ENCODE measurements at regions not wholly inside any gene's neighbourhood (a gene's known extent, or its start where the extent isn't known, plus 50 kb on each side); places are given as distances from the start of the nearest gene placed in this dataset.

- TF ChIP-seq CTCF (IDR thresholded peaks at IDR 0.05; ENCODE audit: low read depth, low read length): no peak
- Histone ChIP-seq H3K9me3 (no peaks in the 10 kb centered on the region), H3K27me3 (no peaks in the 10 kb centered on the region), H3K4me3 (ENCODE audit: low read depth, low read length) (no peak overlapping the region), H3K36me3 (no peaks in the 10 kb centered on the region), H3K4me1 (peaks cover 32% of the 10 kb centered on the region)
- DNase-seq: no peak
These were observed 85.8 kb downstream of the CXXC4 start for GRCh38 chr4:104408878-104409277.

GRCh38 chr4:104404361-104404760 is 90.3 kb downstream of the CXXC4 start:
- Histone ChIP-seq H3K9me3 (no peaks in the 10 kb centered on the region), H3K4me3 (ENCODE audit: low read depth, low read length) (no peak overlapping the region), H3K36me3 (no peaks in the 10 kb centered on the region), H3K27me3 (no peaks in the 10 kb centered on the region), H3K4me1 (peaks cover 9% of the 10 kb centered on the region)
- no peak for DNase-seq
- TF ChIP-seq CTCF (IDR thresholded peaks at IDR 0.05; ENCODE audit: low read depth, low read length): no peak

- H3K27me3 ChIP-seq: no peaks in the 10 kb centered on the region
- peak; percentile 39 for DNase-seq
These were observed 99.5 kb downstream of the CXXC4 start for GRCh38 chr4:104395168-104395614.

GRCh38 chr4:104394406-104395167 is 100.1 kb downstream of the CXXC4 start:
- DNase-seq: peak; percentile 55
- H3K4me1 ChIP-seq: peaks cover 6% of the 10 kb centered on the region
- H3K27me3 ChIP-seq: no peaks in the 10 kb centered on the region
- TF ChIP-seq CTCF (IDR thresholded peaks at IDR 0.05; ENCODE audit: low read depth, low read length): no peak
- H3K36me3 ChIP-seq: no peaks in the 10 kb centered on the region
- no peaks in the 10 kb centered on the region for H3K9me3 ChIP-seq
- H3K4me3 ChIP-seq (ENCODE audit: low read depth, low read length): peak overlapping the region; percentile 58

More at GRCh38 chr4:104395168-104395614, 99.5 kb downstream of the CXXC4 start:
- peaks cover 6% of the 10 kb centered on the region for H3K4me1 ChIP-seq
- H3K9me3 ChIP-seq: no peaks in the 10 kb centered on the region
- 0 out of 2 replicates have a peak, but pooled peaks have one; percentile 6 for TF ChIP-seq CTCF (IDR thresholded peaks at IDR 0.05; ENCODE audit: low read depth, low read length)
- no peaks in the 10 kb centered on the region for H3K36me3 ChIP-seq
- H3K4me3 ChIP-seq (ENCODE audit: low read depth, low read length): peak overlapping the region; percentile 58

- DNase-seq: no peak
- no peaks in the 10 kb centered on the region for H3K27me3 ChIP-seq
- H3K4me3 ChIP-seq (ENCODE audit: low read depth, low read length): peak overlapping the region; percentile 58
- TF ChIP-seq CTCF (IDR thresholded peaks at IDR 0.05; ENCODE audit: low read depth, low read length): no peak
- H3K4me1 ChIP-seq: peaks cover 6% of the 10 kb centered on the region
- no peaks in the 10 kb centered on the region for H3K36me3 ChIP-seq
- no peaks in the 10 kb centered on the region for H3K9me3 ChIP-seq
These were observed 100.9 kb downstream of the CXXC4 start for GRCh38 chr4:104393655-104394324.

GRCh38 chr4:104385713-104386112 is 109.0 kb downstream of the CXXC4 start:
- TF ChIP-seq CTCF (IDR thresholded peaks at IDR 0.05; ENCODE audit: low read depth, low read length): no peak
- Histone ChIP-seq H3K4me1 (no peaks in the 10 kb centered on the region), H3K36me3 (no peaks in the 10 kb centered on the region), H3K4me3 (ENCODE audit: low read depth, low read length) (no peak overlapping the region), H3K27me3 (no peaks in the 10 kb centered on the region), H3K9me3 (no peaks in the 10 kb centered on the region)
- no peak for DNase-seq
